Liver (tissue), 3 donors: ENCODE measurements at regions not wholly inside any gene's neighbourhood (a gene's known extent, or its start where the extent isn't known, plus 50 kb on each side); places are given as distances from the start of the nearest gene placed in this dataset.

ENCODE experiments used
- CTCF ChIP-seq: fragments of 150-350 bp; IDR thresholded peaks from 2 replicates; pipeline ENCODE4 v1.5.1; 2017; ENCODE audit warnings: improper control_type of control experiment, low read depth, low read length; ENCODE audit not compliant: missing input control
- EGR1 ChIP-seq, 2 donors: IDR thresholded peaks; 2 replicates each; pipeline ENCODE4 v1.6.1; 2016 to 2018; ENCODE audit warnings: antibody characterized with exemption in 2 of 2, low read depth in 2 of 2
- FOXA1 ChIP-seq: IDR thresholded peaks from 2 replicates; pipeline ENCODE4 v1.6.1; 2016; ENCODE audit warnings: antibody characterized with exemption
- FOXA2 ChIP-seq: IDR thresholded peaks from 2 replicates; pipeline ENCODE4 v1.6.1; 2016; ENCODE audit warnings: antibody characterized with exemption
- GABPA ChIP-seq, 2 donors: IDR thresholded peaks in 1 of 2; conservative IDR thresholded peaks in 1 of 2; 2 replicates each; pipeline ENCODE4 v1.6.1; 2016; ENCODE audit warnings: antibody characterized with exemption in 2 of 2, mild to moderate bottlenecking in 1 of 2, moderate library complexity in 1 of 2
- HNF4G ChIP-seq: IDR thresholded peaks from 2 replicates; pipeline ENCODE4 v1.6.1; 2016; ENCODE audit warnings: antibody characterized with exemption
- JUND ChIP-seq, 2 donors: IDR thresholded peaks; 2 replicates each; pipeline ENCODE4 v1.6.1; 2016; ENCODE audit warnings: antibody characterized with exemption in 2 of 2
- NR2F2 ChIP-seq: IDR thresholded peaks from 2 replicates; pipeline ENCODE4 v1.6.1; 2016; ENCODE audit warnings: antibody characterized with exemption
- RAD21 ChIP-seq, 2 donors: IDR thresholded peaks; 2 replicates each; pipeline ENCODE4 v1.6.1; 2016; ENCODE audit warnings: antibody characterized with exemption in 2 of 2, mild to moderate bottlenecking in 2 of 2
- REST ChIP-seq: IDR thresholded peaks from 2 replicates; pipeline ENCODE4 v1.6.1; 2016; ENCODE audit warnings: antibody characterized with exemption, mild to moderate bottlenecking
- RXRA ChIP-seq, 2 donors: IDR thresholded peaks; 2 replicates each; pipeline ENCODE4 v1.6.1; 2017 to 2018; ENCODE audit warnings: antibody characterized with exemption in 2 of 2, mild to moderate bottlenecking in 1 of 2
- SP1 ChIP-seq: IDR thresholded peaks from 2 replicates; pipeline ENCODE4 v1.6.1; 2018; ENCODE audit warnings: antibody characterized with exemption, mild to moderate bottlenecking
- TAF1 ChIP-seq: conservative IDR thresholded peaks from 2 replicates; pipeline ENCODE4 v1.6.1; 2016; ENCODE audit warnings: antibody characterized with exemption, mild to moderate bottlenecking
- ZBTB33 ChIP-seq: IDR thresholded peaks from 2 replicates; pipeline ENCODE4 v1.6.1; 2016; ENCODE audit warnings: antibody characterized with exemption
- donor health status: healthy.
- donor health status: healthy.

- TF ChIP-seq CTCF (no peak), REST (no peak), RAD21 (IDR thresholded peaks at IDR 0.05) (no peak), JUND (IDR thresholded peaks at IDR 0.05) (no peak), RXRA (IDR thresholded peaks at IDR 0.05) (no peak), TAF1 (no peak), NR2F2 (no peak), FOXA2 (no peak), EGR1 (IDR thresholded peaks at IDR 0.05; ENCODE audit: low read depth in 2 of 2) (no peak), SP1 (no peak), ZBTB33 (no peak), HNF4G (no peak), GABPA (IDR thresholded peaks at IDR 0.05 in 1 of 2, conservative IDR thresholded peaks at IDR 0.05 in 1 of 2) (no peak), FOXA1 (no peak)
Measured at GRCh38 chr18:45456090-45457021, 158.9 kb upstream of the SLC14A2 start.
